ENCODE measurements at regions not wholly inside any gene's neighbourhood (a gene's known extent, or its start where the extent isn't known, plus 50 kb on each side); places are given as distances from the start of the nearest gene placed in this dataset.

DNA sequence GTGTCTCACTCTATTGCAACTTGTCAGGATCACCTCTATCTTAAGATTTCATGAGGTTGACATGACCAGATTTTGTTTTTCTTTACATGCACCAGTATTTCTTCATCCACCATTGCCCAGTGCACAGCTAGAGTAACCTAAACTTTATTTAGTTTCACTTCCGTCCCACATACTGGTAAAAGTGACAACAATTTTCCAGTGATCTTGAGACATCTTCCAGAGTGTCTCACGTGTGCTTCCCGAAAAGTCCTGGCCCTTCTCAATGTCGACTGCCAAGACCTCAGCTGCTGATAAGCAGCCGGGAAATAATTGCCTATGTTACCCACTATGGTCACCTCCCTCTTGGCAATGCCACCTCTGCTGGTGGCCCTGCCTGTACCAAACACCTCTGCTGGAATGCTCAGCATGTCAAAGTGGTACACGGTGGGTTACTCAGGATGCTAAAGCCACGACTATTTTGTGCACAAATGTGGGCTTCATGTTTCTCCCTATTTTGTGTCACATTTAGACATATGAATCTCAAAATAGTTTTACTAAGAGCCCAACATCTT is 379.7 kb upstream of the TGFBR2 start:
- intact Hi-C loops (cut with micrococcal nuclease; ENCODE audit: unreplicated experiment), result no loop called here
- no TSS peak for BruUV-seq (replicated peaks)
- POLR2A ChIA-PET, result no interaction called here

DNA sequence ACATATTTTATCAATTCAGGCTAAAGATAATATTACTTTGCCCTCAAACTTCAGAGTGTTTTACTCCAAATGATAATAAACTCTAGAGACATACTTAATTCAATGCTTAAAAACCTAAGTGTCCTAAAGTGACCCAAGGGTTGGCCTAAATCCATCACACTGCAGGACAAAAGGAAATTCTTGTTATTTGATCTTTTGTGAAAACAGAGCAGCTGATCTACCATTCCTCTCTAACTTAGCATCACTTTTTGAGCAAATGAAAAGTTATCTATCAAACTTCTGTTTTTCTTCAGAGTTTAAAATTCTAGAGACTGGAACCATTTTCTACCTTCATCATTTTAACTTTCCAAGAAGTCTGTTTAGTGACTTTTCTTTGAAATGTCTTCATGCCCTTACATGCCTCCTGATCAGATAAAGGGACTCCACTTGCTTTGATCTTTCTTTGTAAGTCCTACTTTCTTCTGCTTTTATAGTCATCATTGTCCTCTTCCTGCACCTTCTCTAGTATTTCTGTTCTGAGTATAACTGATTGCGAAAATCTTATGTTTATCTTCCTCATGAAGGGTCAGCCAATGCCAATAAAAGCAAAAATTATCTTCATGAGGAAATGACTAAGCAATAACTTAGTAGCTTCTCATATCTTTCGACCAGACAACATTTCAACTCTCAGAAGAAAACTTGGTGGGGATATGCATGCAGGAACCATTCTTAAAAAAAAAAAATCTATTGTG is 378.7 kb upstream of the TGFBR2 start:
- intact Hi-C loops (cut with micrococcal nuclease; ENCODE audit: unreplicated experiment), result no loop called here

More for the DNA sequence above, 379.7 kb upstream of the TGFBR2 start:
- CTCF ChIA-PET, result no interaction called here
- Histone ChIP-seq H3K4me3 (ENCODE audit: low read depth in 2 of 2, low read length in 2 of 2) (no peak overlapping the region), H3K27ac (ENCODE audit: low read length) (no peak overlapping the region), H3K4me1 (ENCODE audit: control insufficient read depth, insufficient read depth, low read length) (no peaks in the 10 kb centered on the region; the same call in 1 of the 2 replicates), H3K27me3 (ENCODE audit: control insufficient read depth, insufficient read depth, low read length) (no peaks in the 10 kb centered on the region), H3K36me3 (ENCODE audit: control insufficient read depth, insufficient read depth, low read length) (no peaks in the 10 kb centered on the region), H3K9me3 (ENCODE audit: control insufficient read depth, insufficient read depth, low read depth, low read length) (no peaks in the 10 kb centered on the region)
- DNase-seq (ENCODE audit: low read depth, low spot score) (no peak), ATAC-seq (no peak)
- TF ChIP-seq POLR2AphosphoS5 (IDR thresholded peaks at IDR 0.05; ENCODE audit: low read depth, low read length) (no peak), CTCF (IDR thresholded peaks at IDR 0.05) (no peak), TCF7L2 (IDR thresholded peaks at IDR 0.05; ENCODE audit: low read depth, low read length) (no peak), SIN3A (IDR thresholded peaks at IDR 0.05; ENCODE audit: borderline replicate concordance, insufficient read depth, low read depth, low read length) (no peak)
- TF ChIP-seq, protein P1, sequence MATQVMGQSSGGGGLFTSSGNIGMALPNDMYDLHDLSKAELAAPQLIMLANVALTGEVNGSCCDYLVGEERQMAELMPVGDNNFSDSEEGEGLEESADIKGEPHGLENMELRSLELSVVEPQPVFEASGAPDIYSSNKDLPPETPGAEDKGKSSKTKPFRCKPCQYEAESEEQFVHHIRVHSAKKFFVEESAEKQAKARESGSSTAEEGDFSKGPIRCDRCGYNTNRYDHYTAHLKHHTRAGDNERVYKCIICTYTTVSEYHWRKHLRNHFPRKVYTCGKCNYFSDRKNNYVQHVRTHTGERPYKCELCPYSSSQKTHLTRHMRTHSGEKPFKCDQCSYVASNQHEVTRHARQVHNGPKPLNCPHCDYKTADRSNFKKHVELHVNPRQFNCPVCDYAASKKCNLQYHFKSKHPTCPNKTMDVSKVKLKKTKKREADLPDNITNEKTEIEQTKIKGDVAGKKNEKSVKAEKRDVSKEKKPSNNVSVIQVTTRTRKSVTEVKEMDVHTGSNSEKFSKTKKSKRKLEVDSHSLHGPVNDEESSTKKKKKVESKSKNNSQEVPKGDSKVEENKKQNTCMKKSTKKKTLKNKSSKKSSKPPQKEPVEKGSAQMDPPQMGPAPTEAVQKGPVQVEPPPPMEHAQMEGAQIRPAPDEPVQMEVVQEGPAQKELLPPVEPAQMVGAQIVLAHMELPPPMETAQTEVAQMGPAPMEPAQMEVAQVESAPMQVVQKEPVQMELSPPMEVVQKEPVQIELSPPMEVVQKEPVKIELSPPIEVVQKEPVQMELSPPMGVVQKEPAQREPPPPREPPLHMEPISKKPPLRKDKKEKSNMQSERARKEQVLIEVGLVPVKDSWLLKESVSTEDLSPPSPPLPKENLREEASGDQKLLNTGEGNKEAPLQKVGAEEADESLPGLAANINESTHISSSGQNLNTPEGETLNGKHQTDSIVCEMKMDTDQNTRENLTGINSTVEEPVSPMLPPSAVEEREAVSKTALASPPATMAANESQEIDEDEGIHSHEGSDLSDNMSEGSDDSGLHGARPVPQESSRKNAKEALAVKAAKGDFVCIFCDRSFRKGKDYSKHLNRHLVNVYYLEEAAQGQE (IDR thresholded peaks at IDR 0.05; ENCODE audit: insufficient read depth in 1 of 2, low read depth in 2 of 2, low read length in 1 of 2), result no peak
- in situ Hi-C loops (cut with HindIII; ENCODE audit: low pct_unique_long_range_greater_than_20kb, low sequenced_read_pairs), result no loop called here

More for the DNA sequence above, 378.7 kb upstream of the TGFBR2 start:
- Histone ChIP-seq H3K4me3 (ENCODE audit: low read depth in 2 of 2, low read length in 2 of 2) (no peak overlapping the region), H3K9me3 (ENCODE audit: control insufficient read depth, insufficient read depth, low read depth, low read length) (no peaks in the 10 kb centered on the region), H3K27me3 (ENCODE audit: control insufficient read depth, insufficient read depth, low read length) (no peaks in the 10 kb centered on the region), H3K4me1 (ENCODE audit: control insufficient read depth, insufficient read depth, low read length) (no peaks in the 10 kb centered on the region; the same call in 1 of the 2 replicates), H3K36me3 (ENCODE audit: control insufficient read depth, insufficient read depth, low read length) (no peaks in the 10 kb centered on the region), H3K27ac (ENCODE audit: low read length) (no peak overlapping the region)
- POLR2A ChIA-PET, result interaction anchor here (0.6 kb wide), 1 partner anchor 142 kb away, joined by 5 read pairs; no protein-coding TSS in a partner anchor
- CTCF ChIA-PET, result no interaction called here
- ATAC-seq (no peak), DNase-seq (ENCODE audit: low read depth, low spot score) (no peak)
- in situ Hi-C loops (cut with HindIII; ENCODE audit: low pct_unique_long_range_greater_than_20kb, low sequenced_read_pairs), result no loop called here
- no peak for TF ChIP-seq SIN3A (IDR thresholded peaks at IDR 0.05; ENCODE audit: borderline replicate concordance, insufficient read depth, low read depth, low read length)
- no peak for TF ChIP-seq POLR2AphosphoS5 (IDR thresholded peaks at IDR 0.05; ENCODE audit: low read depth, low read length)
- TF ChIP-seq, protein P1 (IDR thresholded peaks at IDR 0.05; ENCODE audit: insufficient read depth in 1 of 2, low read depth in 2 of 2, low read length in 1 of 2), result no peak
- TF ChIP-seq CTCF (IDR thresholded peaks at IDR 0.05), result no peak
- peak; percentile 62 for TF ChIP-seq TCF7L2 (IDR thresholded peaks at IDR 0.05; ENCODE audit: low read depth, low read length)
- BruUV-seq (replicated peaks), result no TSS peak

All from Panc1 (cell line).